Fibroblast of pulmonary artery (primary cell): ENCODE measurements at regions not wholly inside any gene's neighbourhood (a gene's known extent, or its start where the extent isn't known, plus 50 kb on each side); places are given as distances from the start of the nearest gene placed in this dataset.
"Not testable (repeated sequence)": the region's sequence is repeated elsewhere in the genome, so short reads cannot be mapped to it uniquely, and the experiment has no call there.

Source experiments
- DNase-seq: peaks from one replicate; pipeline ENCODE4 v3.0.0-alpha.2; 2010; ENCODE audit warnings: low read depth
- H3K4me3 ChIP-seq: replicated peaks from 2 replicates; pipeline ENCODE4 v1.5.1; 2011; ENCODE audit warnings: low read depth, mild to moderate bottlenecking, control low read depth, low read length, moderate library complexity
- CTCF ChIP-seq: IDR thresholded peaks from 2 replicates; pipeline ENCODE4 v1.5.1; 2011; ENCODE audit warnings: mild to moderate bottlenecking, control low read depth, low read length, inconsistent platforms; ENCODE audit errors: missing control alignments

- no peak for DNase-seq
- no peak overlapping the region for H3K4me3 ChIP-seq
- no peak for TF ChIP-seq CTCF
These were observed 1039.3 kb upstream of the TYRP1 start for GRCh38 chr9:11653867-11654266.

GRCh38 chr9:11663913-11664312, 1029.3 kb upstream of the TYRP1 start:
- no peak overlapping the region for H3K4me3 ChIP-seq
- no peak for TF ChIP-seq CTCF
- no peak for DNase-seq

GRCh38 chr9:11676821-11677220, 1016.4 kb upstream of the TYRP1 start:
- no peak overlapping the region for H3K4me3 ChIP-seq
- DNase-seq, result no peak
- TF ChIP-seq CTCF, result no peak

GRCh38 chr9:11686733-11687132, 1006.5 kb upstream of the TYRP1 start:
- DNase-seq, result no peak
- H3K4me3 ChIP-seq, result no peak overlapping the region
- TF ChIP-seq CTCF, result no peak

- DNase-seq, result no peak
- no peak for TF ChIP-seq CTCF
- no peak overlapping the region for H3K4me3 ChIP-seq
These were observed 996.1 kb upstream of the TYRP1 start for GRCh38 chr9:11697126-11697525.

GRCh38 chr9:11701706-11702105, 991.5 kb upstream of the TYRP1 start:
- TF ChIP-seq CTCF, result no peak
- no peak overlapping the region for H3K4me3 ChIP-seq
- DNase-seq, result no peak

- DNase-seq, result no peak
- H3K4me3 ChIP-seq, result no peak overlapping the region
- no peak for TF ChIP-seq CTCF
These were observed 990.6 kb upstream of the TYRP1 start for GRCh38 chr9:11702548-11702947.

- not testable (repeated sequence) for H3K4me3 ChIP-seq, DNase-seq
These were observed 989.0 kb upstream of the TYRP1 start for GRCh38 chr9:11704198-11704597.
